GM18519 (cell line): ENCODE measurements at regions not wholly inside any gene's neighbourhood (a gene's known extent, or its start where the extent isn't known, plus 50 kb on each side); places are given as distances from the start of the nearest gene placed in this dataset.
"Not testable (repeated sequence)": the region's sequence is repeated elsewhere in the genome, so short reads cannot be mapped to it uniquely, and the experiment has no call there.

Source experiments
- ATAC-seq: cut with Tn5 transposase; IDR thresholded peaks from one replicate; pipeline ENCODE4 v1.9.1; 2021; ENCODE audit warnings: mild to moderate bottlenecking, moderate library complexity; ENCODE audit not compliant: unreplicated experiment, low FRiP score

DNA sequence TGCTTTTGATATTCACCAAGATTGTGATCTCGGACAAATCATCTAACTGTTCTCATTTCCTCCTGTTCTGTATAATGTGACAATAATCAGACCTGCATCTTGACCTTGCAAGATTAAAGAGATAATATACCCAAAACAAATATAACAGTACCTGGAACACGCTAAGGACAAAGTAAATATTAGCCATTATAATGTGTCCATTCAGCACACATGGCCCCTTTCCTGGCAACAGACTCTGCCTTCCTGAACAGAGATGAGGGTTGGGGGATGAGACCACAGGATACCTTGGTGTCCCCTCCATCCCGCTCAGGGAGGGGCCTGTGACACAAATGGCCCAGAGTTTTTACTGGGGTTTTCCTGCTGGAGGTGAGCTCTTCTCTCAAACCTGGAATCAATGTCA lies 143.4 kb upstream of the SERPINE2 start:
- no peak for ATAC-seq

DNA sequence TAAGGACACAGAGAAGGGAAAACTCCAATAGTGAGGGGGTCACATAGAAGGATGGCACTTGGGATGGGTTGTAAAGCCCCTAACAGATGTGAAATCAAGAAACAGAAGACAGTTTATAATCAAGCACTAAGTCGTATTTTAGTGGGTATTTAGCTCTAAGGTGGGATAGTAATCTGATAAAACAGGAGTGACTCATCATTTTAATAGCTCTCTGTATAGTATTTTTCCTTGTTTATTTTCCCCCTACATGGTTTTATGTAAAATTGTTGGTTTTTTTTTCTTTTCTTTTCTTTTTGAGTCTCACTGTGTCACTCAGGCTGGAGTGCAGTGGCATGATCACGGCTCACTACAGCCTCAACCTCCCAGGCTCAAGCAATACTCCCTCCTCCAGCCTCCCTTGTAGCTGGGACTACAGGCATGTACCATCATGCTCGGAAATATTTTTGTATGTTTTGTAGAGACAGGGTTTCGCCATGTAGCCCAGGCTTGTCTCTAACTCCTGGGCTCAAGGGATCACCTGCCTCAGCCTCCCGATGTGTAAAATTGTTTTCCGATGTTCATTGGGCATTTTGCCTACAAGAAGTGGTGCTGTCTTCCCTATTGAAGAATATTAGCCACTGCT lies 142.6 kb upstream of the SERPINE2 start:
- no peak for ATAC-seq

DNA sequence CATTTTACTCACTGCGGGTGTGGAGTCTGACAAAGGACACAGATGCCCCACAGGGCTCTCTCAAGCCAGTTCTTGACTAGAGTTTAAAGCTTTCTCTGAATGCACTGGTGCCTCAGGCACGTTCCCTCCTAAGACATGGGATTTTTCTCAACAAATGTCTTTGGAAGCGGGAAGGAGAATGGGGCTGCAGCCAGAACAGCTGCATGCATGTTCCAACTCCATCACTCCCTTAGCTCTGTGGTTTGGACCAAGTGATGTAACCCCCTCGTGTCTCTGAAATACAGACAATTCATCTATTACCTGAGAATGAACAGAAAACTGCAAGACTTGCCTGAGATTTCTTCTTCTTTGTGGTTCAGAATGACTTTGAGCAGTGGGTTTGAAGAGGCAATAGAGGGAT lies 141.7 kb upstream of the SERPINE2 start:
- ATAC-seq: no peak

DNA sequence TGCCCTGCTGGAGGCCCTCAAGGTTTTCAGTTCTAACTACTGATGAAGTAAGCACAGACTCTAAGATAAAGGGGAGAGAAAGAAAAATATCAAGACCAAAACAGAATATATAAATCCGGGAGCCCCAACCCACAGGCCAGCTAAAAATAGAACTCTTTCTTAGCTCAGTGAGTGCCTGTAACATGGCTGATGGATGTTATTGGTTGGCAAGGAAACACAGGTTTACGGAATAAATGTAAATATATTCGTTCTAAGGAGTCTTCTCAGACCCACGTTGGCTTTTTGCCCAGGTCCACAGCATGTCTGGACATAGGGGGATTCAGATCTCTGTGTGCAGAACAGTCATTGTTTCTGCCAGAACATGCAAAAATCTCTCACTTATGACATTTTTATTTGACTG lies 139.0 kb upstream of the SERPINE2 start:
- no peak for ATAC-seq

DNA sequence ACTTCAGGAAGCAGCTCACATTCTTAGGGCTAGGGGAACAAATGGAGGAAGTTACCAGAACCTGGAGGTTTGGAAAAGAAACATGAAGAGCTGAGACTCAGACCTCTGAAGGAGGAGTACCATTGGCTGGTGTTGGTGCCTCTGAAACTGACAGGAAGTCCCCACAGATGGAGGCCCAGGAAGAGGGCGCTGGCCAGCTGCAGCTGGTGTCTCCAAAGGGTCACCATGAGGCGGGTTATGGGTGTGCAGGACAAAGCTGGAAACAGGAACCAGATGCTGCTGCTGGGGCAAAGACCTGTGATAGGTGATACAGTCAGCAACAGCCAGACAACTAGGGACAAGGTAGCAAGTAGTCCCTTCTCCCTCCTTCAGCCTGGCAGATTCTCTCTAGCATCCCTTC lies 136.5 kb upstream of the SERPINE2 start:
- no peak for ATAC-seq

DNA sequence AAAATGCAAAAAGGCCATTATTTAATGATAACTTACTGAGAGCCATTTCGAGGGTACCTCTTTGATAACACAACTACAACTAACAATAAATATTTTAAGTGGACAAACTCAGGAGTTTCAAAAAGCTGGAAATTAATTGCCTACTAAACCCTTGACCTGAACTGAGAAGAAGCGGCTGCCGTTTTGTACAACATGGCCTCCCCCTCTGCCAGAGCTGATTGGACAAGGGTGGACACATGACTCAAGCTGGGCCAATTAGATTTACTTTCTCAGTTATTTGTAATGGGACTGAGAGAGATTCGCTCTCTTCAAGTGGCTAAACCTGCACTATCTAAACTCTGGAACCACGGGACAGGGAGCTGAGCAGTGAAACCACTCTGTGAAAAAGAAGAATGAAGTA lies 135.9 kb upstream of the SERPINE2 start:
- ATAC-seq: no peak

DNA sequence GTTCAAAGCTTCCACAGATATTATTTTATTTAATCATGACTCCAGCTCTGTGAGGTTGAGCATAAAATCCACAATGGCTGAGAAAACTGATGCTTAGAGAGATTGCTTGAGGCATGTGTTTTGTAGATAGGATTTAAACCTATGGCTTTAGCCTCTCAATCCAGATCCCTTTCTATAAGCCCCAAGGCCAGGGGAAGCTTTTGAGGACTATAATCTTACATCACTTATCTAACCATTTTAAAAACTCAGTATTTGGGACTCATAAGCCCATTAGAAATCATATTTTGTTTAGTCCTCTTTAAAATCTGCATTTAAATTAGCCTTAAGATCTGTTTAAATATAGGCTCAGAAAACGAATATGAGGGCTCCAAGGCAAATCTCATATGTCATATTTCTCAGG lies 135.4 kb upstream of the SERPINE2 start:
- no peak for ATAC-seq

DNA sequence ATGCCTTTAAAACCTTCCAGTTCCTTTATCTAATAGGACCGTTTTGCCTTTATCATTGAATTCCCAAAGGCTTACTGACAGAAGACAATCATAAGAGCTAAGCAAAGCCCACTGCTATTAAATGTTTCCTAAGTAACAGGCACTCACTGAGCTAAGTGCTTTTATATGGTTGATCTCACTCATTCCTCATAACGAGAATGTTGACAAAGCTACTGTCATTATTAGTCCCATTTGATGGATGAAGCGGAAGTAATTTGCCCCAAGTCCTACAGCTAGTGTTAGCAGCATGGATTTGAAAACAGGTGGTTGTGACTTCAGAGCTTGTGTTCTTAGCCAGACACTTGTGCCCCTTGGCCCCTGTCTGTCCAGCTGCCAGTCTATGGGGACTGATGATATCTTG lies 134.8 kb upstream of the SERPINE2 start:
- no peak for ATAC-seq

DNA sequence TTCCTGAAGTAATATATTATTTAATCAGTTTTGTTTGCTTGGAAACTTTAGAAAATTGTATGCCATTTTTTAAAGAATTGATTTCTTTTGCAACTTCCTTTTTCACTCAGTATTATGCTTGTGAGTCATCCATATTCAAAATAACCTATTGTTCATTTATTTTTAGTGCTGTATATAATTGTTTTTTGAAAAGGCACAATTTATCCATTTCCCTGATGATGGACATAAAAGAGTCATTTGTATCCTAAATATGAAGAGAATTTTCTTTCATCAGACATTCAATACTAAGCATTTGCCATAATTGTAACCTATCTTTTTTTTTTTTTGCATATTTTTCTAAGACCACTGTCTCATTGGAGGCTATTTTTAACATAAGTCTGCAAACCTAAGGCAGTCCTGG lies 134.1 kb upstream of the SERPINE2 start:
- no peak for ATAC-seq

DNA sequence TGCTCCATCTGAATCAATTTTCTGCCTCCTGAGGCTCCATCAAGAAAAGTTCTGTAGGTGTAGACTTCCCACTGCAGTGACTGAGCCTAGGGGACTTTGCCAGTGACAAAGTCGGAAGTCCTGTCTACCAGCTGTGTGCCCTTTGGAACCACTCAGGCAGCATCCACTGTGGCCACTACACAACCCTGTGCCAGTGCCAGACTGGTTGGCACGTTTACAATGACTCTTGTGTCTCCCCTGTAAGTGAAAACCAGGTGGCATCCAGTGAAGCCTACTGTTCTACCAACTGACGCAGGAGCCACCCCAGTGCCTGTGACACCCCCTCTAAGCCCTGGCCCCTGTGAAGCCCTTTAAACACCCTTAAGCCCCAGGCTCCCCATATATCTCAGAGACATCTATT lies 132.1 kb upstream of the SERPINE2 start:
- ATAC-seq: no peak

DNA sequence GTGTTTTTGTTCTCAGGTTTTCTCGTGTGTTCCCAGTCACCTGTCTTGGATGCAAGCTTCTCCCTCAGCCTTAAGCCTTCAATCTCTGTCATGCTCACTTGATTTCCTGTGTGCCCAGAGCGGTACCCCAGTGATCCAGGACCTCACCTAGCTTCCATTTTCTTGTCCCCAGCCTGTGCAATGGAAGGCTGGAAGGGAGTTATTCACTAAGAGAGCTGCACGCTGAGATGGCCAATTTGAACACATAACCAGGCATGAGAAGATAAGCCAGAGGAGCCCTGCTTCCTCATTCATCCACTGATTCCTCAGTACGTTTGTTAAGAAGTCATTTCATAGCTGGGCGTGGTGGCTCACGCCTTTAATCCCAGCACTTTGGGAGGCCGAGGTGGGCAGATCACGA lies 130.8 kb upstream of the SERPINE2 start:
- no peak for ATAC-seq

DNA sequence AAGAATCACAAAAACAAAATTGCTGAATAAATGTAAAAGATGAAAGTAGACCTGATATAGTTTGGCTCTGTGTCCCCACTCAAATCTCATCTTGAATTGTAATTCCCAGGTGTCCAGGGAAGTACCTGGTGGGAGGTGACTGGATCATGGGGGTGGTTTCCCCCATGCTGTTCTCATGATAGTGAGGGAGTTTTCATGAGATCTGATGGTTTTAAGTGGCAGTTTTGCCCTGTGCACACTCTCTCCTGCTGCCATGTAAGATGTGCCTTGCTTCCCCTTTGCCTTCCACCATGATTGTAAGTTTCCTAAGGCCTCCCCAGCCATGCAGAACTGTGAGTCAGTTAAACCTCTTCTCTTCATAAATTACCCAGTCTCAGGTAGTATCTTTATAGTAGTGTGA lies 128.7 kb upstream of the SERPINE2 start:
- not testable (repeated sequence) for ATAC-seq

DNA sequence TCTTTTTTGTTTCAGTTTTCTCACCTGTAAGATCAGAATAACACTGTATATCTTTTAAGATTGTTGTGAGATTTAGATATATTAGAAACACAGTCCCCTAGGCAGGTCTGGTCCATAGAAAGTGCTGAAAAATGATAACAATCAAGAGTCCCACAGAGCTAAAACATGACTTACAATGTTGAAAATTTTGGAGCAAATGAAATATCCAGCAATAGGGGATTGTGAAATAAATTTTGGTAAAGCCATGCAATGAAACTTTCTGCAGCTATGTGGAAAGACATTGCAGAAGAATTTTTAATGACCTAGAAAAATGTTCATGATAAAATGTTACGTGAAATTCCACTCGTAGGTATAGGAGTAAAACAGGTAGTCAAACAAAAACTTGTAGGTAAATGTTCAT lies 127.6 kb upstream of the SERPINE2 start:
- no peak for ATAC-seq

DNA sequence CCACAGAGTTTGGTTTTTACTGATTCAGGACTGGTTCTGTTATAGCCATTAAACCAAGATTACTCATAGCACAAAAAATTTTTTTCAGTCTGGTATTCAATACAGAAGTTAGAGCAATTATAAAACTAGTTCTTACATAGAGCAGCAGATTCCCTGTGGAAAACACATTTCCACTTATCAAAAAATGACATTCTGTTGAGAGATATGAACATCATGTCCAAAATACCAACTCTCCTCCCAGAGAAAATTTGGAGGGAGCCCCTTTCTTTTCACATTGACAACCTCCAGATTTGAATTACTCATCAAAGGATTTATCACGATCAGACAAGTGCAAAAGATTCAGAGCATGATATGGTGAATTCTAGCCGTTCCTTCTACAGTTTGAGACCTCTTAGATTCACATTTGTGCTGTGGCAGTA lies 126.8 kb upstream of the SERPINE2 start:
- ATAC-seq: no peak

DNA sequence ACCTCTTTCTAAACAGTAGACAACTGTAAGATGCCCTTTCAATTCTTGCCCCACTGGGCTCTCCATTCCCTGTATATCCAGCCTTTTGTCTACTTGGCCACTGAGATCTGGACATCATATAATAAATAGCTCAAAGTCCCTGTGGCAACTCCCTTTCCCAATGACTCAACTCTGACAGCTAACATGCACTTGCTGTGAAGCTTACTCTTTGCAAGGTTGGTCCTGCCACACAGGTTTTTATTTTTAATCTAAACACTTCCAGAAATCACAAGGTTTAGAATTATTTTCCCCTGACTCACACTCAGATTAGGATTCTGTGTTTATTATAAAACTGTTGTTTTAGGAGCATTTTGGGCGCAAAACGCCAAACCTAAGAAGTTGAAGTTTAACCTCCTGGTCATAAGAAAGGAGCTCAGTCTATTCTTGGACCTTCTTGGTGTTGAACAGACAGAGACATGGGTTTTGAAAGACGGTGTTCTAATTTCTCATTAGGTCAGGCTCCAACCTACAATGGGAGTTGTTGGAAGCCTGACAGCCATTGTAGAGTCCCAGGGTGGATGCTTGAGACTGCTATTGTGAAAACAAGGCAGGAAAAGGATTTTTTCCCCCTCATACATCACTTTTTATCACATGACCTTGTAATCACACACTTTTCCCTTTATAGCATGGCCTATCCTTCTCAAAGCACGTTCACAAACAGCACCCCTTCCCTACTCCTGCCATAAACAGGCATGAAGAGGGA lies 124.7 kb upstream of the SERPINE2 start:
- ATAC-seq: no peak

DNA sequence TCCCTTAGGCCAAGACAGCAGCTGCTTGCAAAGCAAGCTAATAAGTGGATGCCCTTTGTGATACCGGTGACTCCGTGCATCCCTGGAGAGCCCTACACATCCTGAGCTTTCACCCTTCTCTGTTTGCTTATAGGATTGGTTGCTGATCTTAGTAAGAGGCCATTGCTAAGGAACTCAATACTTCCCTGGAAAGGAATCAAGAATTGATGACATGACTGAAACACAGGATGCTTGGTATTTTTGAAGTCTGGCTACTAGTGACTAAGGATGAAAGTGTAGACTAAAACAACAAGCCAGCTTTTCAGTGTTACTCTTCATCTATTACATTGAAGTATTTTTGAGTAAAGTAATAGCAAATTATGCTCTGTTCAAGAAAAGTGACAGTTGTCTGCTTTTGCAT lies 123.0 kb upstream of the SERPINE2 start:
- no peak for ATAC-seq

DNA sequence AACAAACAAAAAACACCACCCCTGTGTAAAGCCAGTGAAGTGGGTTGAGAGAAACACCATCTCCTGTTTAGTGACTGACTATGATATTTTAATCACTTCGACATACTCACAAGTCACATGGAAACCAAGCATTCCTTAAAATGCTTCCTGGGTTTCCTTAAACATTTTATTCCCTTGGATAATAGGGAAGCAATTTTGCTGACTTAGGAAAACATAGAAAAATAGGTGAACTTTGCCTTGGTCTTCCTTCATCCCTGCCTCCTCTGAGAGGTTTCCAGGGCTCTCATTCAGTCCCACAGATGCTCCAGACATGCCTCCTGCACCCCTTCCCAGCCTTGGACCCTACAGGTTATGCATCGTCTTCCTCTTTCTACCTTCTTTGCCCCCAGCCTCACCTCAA lies 122.6 kb upstream of the SERPINE2 start:
- no peak for ATAC-seq

DNA sequence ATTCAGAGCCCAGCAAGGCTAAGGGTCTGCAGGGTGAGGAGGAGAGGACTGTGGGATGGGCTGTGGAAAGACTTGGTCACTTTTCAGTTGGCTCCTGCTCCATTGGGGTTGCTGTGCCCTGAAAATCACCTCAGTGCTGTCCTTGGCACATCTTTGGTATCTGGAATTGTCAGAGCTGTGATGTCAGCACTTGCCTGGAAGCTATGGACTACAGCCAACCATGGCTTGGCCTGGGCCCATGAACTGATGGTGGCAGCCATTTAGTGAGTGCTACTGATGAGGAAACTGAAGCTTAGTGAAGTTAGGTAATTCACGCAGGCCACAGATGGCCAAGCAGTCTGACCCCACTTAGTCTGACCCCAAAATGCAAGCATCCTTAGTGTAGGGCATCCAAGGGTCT lies 121.8 kb upstream of the SERPINE2 start:
- no peak for ATAC-seq

DNA sequence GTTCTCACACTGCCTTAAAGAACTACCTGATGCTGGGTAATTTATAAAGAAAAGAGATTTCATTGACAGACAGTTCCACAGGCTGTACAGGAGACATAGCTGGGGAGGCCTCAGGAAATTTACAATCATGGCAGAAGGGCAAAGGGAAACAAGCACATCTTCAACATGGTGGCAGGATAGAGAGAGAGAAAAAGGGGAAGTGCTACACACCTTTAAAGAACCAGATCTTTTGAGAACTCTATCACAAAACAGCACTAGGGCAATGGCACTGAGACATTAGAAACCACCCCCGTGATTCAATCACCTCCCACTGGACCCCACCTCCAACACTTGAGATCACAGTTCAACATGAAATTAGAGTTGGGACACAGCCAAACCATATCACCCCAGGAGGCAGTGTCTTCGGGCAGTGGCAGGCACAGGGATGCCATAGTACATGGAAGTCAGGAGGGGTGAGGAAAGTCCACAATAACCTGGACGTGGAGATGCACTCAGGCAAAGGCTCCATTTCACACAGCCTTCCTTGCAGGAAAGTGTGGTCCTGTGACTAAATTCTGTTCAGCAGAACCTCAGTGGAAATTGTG lies 120.4 kb upstream of the SERPINE2 start:
- no peak for ATAC-seq

DNA sequence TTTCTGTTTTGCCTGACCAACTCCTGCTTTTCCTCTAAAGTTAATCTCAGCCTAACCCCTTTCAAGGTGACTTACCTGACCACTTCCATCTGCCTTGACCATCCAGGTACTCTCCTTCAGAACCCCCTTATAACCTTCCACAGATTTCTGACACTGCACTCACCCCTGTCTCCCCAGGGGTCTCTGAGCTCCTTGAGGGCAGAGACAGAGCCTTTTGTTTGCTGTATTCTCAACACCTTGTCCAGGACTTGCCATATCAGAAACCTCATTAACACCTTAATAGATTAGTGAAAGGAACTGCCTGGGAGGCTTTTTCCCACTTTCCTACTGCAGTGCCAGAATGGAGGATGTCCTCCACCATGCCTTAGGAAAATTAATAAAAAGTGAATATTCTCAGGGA lies 119.7 kb upstream of the SERPINE2 start:
- no peak for ATAC-seq

DNA sequence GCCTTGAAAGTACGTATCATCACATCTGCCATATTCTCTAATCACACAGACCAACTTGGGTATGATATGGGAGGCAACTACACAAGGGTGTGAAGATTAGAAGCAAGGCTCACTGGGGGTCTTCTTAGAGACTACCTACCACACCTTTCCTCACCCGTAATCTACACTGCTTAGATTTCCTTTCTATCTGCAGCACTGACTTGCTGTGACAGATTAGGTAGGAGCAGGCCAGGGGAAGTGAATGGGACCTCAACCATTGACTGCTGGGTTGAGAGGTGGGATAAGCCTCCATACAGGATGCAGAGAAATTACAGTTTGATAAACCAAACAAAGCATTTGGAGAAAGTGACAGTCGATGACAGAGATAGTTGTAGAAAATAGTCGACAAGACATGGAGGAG lies 119.0 kb upstream of the SERPINE2 start:
- ATAC-seq: no peak

DNA sequence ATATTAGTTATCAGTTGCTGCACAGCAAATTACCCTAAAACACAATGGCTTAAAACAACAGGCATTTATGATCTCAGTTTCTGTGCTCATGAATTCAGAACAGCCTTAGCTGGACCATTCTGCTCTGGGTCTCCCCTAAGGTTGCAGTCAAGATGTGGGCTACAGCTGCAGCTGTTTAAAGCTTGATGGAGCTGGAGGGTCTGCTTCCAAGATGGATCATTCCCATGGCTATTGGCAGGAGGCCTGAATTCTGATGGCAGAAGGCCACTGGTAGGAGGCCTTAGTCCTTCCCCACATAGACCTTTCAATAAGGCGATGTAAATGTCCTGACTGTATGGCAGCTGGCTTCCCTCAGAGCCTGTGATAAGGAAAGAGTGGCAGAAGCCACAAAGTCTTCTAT lies 118.6 kb upstream of the SERPINE2 start:
- no peak for ATAC-seq
